Left cardiac atrium (tissue), 4 donors: ENCODE measurements at regions not wholly inside any gene's neighbourhood (a gene's known extent, or its start where the extent isn't known, plus 50 kb on each side); places are given as distances from the start of the nearest gene placed in this dataset.

Source experiments
- ATAC-seq, 2 donors: fragments of 200-7000 bp; cut with Tn5 transposase; one replicate each; pipeline ENCODE4 v1.9.1; 2020; ENCODE audit warnings: mild to moderate bottlenecking in 2 of 2, moderate library complexity in 2 of 2
- DNase-seq: peaks from one replicate; pipeline ENCODE4 v3.0.0-alpha.2; 2020
- intact Hi-C, 2 donors: fragments of 100-400 bp; cut with DNase I; formaldehyde crosslinking; loops; one replicate each; pipeline versions ENCODE4 v1.14.1 to v1.15.1; 2022 to 2023
- donor health status: DM: no; HTN: yes; CAD: no.
- donor health status: DM: no; HTN: yes; CAD: no; lungs with severe emphysema.
- donor health status: DM: yes; HTN: yes; CAD: no.
- donor health status: Dilated cardiomyopathy.

DNA sequence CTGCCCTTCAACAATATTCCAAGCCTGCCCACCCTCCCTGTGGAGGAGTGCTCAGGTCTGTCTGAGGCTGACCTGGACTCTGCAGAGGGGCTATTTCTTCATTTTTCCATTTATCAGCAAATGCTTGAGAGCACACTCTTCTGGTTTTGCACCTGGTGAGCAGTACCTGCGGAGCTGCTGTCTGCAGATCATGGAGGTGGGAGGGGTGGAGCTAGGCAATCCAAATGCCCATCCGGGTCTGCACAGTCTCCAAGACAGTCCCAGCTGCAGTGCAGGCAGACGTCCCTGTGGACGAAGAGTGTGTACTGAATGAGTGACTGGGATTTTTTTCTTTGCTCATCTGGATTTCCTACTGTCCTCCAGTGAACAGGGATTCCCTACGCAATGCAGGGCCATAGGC lies 239.8 kb downstream of the IRX2 start:
- ATAC-seq (no peak), DNase-seq (no peak)
- intact Hi-C loops, result no loop called here

DNA sequence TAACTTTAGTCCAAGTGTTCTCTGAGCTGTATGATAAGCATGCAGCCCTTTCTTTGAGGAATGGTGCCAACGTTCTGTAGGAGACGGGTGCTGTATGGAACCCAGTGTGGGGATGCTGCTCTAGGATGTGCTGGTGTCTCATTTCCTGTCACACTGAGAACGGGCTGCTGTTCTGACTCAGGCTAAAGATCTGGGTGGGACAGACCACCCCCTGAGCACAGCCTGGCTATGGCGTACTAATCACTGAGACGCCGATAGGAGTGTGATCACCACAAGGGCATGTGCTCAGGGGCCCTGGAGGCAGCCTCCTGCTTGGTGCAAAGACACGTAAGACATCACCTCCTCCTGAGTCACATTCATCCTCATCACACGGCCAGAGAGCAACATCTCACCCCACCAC lies 240.4 kb downstream of the IRX2 start:
- intact Hi-C loops, result no loop called here
- ATAC-seq, result no peak
- DNase-seq, result no peak

DNA sequence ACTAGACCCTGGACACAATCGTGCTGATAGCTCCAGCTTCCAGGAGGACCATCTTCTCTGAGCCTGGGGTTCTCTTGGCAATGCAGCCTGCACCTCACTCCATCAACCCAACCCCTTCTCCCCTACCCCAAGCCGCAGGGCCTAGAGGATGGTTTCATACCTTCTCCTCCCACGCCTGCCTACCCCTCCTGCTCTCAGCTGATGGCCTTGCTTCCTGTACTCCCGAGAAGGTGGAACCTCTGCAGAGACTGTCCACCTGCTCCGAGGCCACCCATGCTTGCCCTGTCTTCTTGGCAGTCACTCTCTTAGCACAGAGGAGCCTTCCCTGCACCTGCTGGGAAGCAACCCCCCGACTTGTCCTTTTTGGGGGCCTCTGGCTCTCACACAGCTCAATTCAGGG lies 241.9 kb downstream of the IRX2 start:
- intact Hi-C loops, result no loop called here
- ATAC-seq (no peak), DNase-seq (no peak)

DNA sequence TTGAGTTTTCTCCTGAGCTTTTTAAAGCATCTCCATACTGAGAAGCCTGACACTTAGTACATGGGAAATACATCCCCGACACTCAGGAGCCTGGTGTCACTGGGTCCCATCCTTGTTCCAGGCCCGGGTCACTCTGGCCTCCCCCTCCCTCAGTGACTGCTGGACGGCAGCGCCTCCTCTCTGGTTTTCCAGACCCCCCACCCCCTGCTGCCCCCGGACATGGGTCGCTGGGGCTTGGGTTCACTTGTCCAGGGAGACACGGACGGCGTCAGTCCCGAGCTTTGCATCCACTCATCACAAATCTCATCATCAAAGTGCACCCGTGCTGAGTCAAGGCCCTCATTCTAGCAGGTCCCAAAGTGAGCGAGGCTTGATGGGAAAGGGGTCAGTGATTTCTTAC lies 243.0 kb downstream of the IRX2 start:
- no peak for ATAC-seq
- no peak for DNase-seq
- intact Hi-C loops, result no loop called here

DNA sequence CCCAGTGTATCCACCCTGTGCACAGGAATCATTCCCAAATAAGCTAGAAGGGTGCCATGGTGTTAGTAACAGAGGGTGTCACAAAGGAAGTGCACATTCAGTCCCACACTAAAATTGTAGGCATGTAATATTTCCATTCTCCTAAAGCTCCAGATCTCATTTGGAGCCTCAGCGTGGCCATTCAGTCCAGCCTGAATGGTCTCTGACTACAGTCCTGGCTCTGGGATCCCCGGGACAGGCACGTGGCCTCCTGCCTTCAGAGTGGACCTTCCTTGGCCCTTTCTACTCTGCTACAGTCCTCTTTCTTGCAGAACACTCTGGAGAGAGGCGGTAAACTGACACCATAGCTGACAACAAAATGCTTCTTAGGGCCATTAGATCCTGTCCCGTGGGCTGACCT lies 243.9 kb downstream of the IRX2 start:
- intact Hi-C loops, result no loop called here
- no peak for DNase-seq
- no peak for ATAC-seq

DNA sequence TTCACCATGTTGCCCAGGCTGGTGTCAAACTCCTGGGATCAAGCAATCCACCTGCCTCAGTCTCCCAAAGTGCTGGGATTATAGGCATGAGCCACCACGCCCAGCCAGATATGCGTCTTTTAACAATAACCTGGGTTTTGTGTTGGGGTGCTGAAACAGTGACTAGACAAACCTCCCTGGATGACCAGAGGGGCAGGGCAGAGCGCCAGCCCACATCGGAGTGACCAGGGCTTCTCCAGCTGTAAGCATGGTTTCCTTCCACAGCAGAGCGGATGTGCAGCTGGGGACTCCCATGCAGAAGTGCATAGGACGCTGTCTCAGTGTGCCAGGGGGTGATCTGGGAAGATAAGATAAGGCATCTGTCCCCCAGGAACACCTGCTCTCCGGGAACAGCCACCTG lies 244.9 kb downstream of the IRX2 start:
- ATAC-seq, result no peak
- intact Hi-C loops, result no loop called here
- DNase-seq, result no peak

DNA sequence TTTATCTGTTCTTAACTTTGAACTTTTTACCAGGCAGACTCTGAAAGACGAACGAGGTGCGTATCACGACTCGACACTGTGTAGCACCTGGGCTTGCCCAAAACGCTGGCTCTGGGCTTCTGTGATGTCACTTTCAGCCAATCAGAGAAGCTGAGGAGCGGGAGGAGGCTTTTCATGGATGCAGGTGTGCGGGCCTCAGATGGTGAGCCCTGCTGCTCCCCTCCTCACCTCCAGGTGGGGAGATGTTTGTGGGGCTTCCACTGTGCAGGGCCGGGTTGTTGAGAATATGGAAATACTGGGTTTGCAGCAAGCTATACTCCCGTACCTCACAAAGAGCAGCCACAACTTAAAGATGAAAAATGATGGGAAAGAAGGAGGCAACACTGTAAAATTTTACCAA lies 246.3 kb downstream of the IRX2 start:
- intact Hi-C loops, result no loop called here
- ATAC-seq (no peak), DNase-seq (no peak)

DNA sequence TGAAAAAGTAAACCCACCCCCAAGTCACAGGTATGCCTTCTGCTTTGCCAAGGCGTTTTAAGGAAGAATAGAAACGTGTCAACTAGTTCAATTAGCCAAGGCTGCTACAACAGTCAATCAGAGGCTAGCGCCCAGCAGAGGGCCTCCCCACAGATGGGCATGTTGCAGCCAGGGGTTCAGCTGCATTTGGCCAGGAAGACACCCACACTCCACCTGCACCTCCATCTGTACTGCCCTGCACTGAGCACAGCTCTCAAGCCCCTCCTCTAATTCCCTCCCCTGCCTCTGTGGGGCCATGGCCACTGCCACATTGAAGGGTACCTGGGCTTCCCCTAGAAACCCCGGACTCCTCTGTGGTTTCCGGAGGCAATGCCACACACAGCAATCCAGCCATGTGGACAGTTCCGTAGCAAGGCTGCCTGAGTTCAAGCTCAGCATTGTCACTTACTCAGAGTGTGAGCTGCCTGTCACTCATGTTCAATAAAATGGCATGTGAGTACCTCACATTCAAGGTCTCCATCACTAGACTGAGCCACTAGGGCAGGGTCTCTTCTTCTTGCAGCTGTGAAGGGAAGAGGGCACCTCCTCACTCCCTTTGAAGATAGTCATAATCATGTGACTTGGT lies 248.4 kb downstream of the IRX2 start:
- intact Hi-C loops, result no loop called here
- ATAC-seq, result no peak
- DNase-seq, result no peak

DNA sequence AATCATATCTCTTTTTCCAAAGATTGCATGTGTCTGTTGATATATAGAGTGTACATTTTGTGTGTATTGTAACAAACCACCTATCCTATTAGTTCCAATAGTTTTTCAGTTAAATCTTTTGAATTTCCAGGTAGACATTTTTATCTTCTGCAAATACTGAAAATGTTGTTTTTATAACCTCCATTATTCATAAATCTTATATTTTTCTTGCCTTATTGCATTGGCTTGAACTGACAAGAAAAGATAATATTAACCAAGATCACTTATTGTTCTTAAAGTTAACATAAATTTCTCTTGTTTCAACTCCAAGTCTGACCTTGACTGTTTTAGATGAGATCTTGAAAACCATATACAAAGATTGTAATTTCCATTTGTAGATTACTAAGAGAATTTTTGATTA lies 251.6 kb downstream of the IRX2 start:
- intact Hi-C loops, result no loop called here

DNA sequence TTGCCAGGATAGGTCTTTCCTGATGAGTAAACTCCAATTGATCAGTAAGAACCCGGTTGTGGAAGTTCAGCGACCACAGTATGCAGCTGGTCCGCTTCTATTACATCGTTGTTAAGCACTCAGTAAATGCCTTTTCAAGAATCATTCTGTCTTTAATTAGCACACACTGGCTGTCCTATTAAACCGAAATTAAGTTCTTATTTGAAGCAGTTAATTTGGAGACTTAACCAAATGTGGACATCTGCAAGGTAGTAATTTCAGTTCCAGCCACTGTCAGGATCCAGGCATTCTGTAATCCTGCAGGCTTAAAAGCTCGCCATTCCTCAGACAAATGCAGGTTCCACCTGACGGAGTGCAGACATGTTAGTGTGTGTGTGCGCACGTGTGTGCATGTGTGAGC lies 254.6 kb downstream of the IRX2 start:
- ATAC-seq (no peak), DNase-seq (no peak)
- intact Hi-C loops, result no loop called here

More for the DNA sequence above, 251.6 kb downstream of the IRX2 start:
- ATAC-seq (no peak), DNase-seq (no peak)

DNA sequence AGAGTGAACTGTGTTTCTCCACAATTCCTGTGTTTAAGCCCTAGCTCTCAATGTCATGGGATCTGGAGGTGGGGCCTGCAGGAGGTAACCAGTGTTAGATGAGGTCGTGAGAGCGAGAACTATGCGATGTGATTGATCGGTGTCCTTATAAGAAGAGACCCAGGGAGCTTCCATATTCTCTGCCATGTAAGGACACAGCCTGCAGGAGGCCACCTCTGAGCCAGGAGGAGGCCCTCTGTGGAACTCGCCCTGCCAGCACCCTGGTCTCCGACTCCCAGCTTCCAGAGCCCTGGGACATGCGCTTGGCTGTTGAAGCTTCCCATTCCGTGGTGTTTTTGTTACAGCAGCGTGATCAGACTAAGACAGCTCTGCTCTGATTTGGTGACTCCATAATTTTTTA lies 255.4 kb downstream of the IRX2 start:
- ATAC-seq (no peak), DNase-seq (no peak)
- intact Hi-C loops, result no loop called here

DNA sequence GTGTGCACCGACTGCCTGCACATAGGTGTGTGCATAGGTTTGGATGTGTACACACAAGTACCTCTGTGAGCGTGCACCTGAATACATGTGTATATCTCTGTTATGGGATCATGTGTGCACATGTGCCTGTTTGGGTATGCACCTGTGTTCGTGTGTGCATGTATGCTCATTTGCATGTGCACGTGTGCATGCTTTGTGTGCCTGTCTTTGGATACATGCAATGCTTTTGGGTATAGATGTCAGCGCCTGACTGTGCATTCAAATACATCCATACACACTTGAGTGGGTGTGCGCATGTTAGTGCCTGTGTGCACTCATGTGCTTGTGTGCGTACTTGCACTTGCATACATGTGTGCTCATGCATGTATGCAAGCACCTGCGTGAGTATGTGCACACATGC lies 258.1 kb downstream of the IRX2 start:
- DNase-seq (no peak), ATAC-seq (no peak)

DNA sequence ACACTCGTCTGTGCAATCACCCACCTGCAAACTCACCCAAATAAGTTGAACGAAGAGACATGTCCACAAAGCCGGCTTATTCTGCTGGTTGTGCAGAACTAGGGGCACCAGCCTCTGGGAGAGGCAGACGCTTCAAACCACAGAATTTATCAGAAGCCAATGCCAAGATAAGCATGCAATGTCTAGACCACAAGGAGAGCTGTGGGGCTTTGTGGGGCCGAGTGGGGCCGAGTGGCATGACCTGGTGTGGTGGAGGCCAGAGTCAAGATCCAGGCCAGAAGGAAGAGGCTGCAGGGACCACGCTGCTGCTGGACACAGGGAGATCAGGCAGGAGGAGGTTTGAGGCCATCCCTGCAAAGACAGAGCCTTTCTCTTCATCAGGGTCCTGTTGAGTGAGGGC lies 259.0 kb downstream of the IRX2 start:
- no peak for ATAC-seq
- no peak for DNase-seq
- intact Hi-C loops, result no loop called here

More for the DNA sequence above, 258.1 kb downstream of the IRX2 start:
- intact Hi-C loops, result no loop called here

DNA sequence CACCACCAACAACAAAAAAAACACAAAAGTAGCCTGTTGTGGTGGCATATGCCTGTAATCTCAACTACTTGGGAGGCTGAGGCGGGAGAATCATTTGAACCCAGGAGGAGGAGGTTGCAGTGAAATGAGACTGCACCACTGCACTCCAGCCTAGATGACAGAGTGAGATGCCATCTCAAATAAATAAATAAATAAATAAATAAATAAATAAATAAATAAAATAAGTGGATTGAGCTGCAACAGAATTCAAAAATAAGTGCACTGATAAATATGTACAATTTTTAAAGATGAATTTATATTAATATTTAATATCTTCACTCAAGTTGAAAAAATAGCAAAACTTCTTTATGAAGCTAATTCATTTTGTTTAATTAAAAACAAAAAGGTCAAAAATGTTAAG lies 259.6 kb downstream of the IRX2 start:
- DNase-seq, result no peak
- intact Hi-C loops, result no loop called here
- ATAC-seq, result no peak

DNA sequence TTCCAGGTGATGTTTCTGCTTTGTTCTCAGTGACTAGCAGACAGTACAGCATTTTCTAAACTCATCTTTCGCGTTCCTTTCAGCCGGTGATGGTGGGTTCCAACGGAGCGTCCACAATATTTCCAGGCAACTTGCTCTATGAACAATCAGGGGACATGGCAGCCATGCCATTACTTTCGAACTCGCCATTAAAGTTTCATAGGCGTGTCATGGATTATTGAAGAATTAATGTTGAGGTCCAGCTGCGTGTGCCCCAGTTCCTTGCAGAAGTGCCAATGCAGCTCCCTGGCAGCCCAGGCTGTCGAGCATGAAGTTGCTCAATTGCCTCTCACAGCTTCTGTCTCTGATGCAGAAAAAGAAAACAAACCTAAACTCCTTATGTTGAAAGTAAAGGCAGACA lies 262.2 kb downstream of the IRX2 start:
- intact Hi-C loops, result no loop called here
- ATAC-seq (no peak), DNase-seq (no peak)

DNA sequence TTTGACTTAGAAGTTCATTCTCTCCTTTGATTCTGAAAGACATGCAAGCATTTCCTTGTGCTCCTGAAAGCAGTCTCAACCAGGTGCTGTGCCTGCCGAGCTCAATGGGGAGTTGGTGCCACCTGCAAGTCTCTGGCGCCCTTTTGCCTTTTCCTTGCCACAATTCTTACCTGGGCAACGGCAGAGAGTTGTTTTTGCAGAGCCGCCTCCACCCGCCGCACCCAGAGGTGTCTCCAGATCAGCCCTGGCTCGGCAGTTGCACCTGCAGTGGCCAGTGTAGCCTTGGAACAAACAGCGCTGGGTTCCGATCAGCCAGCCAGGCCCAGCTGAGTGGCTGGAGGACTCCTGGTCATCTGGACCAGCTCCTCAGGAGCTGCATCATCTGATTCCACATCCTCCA lies 262.9 kb downstream of the IRX2 start:
- intact Hi-C loops, result no loop called here
- ATAC-seq (no peak), DNase-seq (no peak)

DNA sequence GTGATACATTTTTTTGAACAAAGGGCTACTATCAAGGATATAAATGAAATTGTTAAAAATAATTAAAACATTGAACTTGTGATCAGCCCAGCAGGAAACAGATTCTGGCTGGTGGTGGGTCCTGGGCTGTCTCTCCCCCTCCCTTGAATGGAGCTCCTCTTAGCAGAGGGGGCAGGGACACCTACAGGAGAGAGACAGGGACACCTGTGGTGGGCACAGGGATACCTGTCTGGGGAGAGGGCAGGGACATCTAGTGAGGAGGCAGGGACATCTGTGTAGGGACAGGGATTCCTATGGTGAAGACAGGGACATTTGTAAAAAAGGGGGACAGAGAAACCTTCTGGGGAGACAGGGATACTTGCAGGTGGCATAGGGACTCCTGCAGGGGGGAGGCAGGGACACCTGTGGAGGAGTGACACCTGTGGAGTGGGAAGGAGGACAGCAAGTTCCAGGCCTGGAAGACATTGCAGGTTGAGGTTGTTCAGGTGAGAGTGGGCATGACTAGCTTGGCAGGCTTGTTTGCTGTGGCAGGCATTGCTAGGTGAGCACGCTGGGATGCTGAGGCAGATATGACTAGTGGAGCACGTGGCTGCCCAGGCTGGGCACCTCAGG lies 264.2 kb downstream of the IRX2 start:
- ATAC-seq (no peak), DNase-seq (no peak)
- intact Hi-C loops, result no loop called here

DNA sequence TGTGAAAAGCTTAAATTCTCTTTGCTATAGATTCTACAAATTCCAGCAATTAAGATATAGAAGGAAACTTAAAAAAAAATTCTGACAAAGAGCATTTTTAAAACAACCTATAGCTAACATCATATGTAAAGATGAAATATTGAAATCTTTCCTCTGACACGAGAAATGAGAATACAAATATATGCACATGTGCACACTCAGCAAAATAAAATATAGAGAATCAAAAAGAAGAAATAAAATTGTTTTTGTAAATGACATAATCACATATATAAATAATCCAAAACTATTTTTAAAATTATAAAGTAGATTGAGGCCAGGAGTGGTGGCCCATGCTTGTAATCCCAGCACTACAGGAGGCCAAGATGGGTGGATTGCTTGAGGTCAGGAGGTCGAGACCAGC lies 265.1 kb downstream of the IRX2 start:
- no peak for ATAC-seq
- intact Hi-C loops, result no loop called here
- no peak for DNase-seq

DNA sequence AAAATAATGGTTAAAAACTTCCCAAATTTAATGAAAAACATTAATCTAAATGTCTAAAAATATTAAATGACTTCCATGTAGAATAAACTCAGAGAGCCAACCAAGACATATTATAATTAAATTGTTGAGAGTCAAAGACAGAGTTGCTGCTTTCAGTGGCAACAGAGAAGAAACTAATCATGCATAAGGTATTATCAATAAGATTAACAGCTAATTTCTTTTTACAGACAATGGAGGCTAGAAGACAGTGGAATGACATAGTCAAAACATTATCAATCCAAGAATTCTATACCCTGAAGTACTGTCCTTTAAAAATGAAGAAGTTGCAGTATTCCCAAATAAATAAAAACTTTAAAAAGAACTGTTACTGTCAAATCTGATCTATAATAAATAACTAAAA lies 268.7 kb downstream of the IRX2 start:
- DNase-seq (no peak), ATAC-seq (no peak)
- intact Hi-C loops, result no loop called here

DNA sequence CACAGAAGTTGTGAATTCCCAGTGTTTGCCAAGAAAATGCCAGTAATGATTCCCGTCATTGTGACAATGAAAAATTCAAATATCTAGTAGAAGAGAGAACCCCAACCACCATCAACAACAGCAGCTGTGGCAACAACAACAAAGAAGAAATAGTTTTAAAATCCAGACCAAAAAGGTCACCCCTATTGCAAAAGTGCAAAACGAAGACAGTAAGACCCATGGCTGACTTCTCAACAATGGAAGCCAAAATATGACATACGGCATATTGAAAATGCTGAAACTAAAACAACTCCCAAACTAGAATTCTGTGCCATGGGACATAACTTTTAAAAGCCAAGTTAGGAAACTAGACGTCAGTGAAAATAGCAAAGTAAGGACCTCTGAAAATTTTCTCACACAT lies 270.6 kb downstream of the IRX2 start:
- ATAC-seq, result no peak
- intact Hi-C loops, result no loop called here
- no peak for DNase-seq

DNA sequence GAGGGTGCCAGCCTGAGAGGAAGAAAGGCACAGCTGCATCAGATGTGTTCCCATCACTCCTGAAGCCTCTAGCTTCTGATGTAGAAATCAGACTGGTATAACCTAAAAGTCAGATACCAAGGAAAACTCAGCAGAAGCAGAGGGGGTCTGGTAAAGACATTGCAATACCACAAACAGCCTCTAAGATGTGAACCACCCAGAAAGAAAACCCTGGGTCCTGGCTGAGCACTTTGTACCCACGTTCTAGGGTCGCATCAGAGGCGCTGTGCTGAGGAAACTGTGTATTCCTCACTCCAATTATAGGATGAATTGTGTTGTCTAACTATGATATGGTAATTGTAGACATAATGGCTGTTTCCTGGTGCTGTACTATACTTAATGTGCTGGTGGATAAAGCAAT lies 275.6 kb downstream of the IRX2 start:
- ATAC-seq, result no peak
- intact Hi-C loops, result no loop called here
- no peak for DNase-seq

DNA sequence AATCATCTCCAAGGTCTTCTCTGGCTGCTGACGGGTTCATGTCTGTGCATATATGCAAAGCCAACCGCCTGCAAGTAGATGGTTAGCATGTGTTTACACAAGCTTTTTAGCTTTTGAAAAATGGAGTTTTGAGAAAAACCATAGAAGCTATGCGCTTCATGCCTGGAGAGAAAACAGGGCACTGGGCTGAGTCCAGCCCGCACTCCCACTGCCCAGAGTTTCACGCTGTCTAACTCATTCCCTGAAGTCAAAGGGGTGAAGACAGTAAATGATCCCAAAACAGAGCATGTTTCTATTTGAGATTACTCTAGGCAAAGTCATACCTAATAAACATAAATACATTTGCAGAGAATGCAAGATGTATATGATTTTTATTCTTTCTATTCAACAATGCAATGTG lies 278.8 kb downstream of the IRX2 start:
- intact Hi-C loops, result no loop called here
- ATAC-seq, result no peak
- DNase-seq, result no peak
